ENCODE measurements at regions not wholly inside any gene's neighbourhood (a gene's known extent, or its start where the extent isn't known, plus 50 kb on each side); places are given as distances from the start of the nearest gene placed in this dataset.

DNA sequence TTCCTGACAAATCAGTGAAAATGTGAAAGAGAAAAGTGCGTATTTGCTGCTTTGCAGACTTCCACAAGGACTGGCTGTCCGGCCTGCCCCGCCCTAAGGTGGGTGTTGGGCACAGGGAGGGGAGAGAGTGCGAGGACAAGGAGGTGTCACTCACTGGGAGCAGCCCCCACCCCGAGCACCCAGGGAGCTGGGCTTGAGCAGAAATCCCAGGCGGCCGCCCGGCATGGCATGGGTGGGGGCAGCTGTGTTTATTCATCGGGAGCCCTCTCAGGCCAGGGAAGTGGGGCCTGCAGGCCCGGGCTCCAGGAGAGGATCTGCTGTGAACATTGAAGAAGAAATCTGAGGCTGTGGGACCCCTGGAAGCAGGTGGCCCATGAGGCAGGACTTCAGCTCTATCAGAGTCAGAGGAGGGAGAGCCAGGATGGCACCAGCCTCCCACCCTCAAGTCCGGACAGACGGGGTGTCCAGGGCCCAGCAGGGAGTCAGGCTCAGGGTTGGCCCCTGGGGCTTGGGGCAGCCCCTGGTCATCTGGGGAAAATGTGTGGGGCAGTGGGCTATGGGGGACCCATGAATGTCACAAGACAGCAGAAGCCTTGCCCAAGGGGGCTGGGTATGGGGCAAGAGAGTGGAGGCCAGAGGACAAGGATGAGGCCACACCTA is 164.4 kb upstream of the PPP2R2D start:
- TF ChIP-seq CTCF (conservative IDR thresholded peaks at IDR 0.05) = no peak
- Histone ChIP-seq H4K91ac (ENCODE audit: insufficient read length, low read depth, low read length) (no peak overlapping the region), H3K23ac (ENCODE audit: insufficient read length, low read depth, low read length) (no peak overlapping the region), H3K4ac (ENCODE audit: low read depth, low read length) (no peak overlapping the region), H3K56ac (ENCODE audit: insufficient read length, low read depth, low read length) (no peak overlapping the region), H3K79me1 (ENCODE audit: insufficient read depth, low read depth, low read length, poor library complexity, severe bottlenecking) (no peaks in the 10 kb centered on the region), H4K20me1 (ENCODE audit: control insufficient read depth, insufficient read depth, insufficient read length) (peaks cover 3% of the 10 kb centered on the region), H3K4me2 (ENCODE audit: insufficient read depth, insufficient read length, low read length) (no peak overlapping the region), H3K18ac (ENCODE audit: insufficient read length, low read depth, low read length) (no peak overlapping the region), H3T11ph (ENCODE audit: low read length) (no peak overlapping the region), H4K8ac (replicated peaks; ENCODE audit: insufficient read length, low read depth, low read length) (no peak overlapping the region), H3K79me2 (ENCODE audit: insufficient read depth, low read length) (no peaks in the 10 kb centered on the region), H2BK120ac (ENCODE audit: low read depth, low read length, poor library complexity, severe bottlenecking) (no peak overlapping the region), H3K27ac (ENCODE audit: insufficient read length, low read depth, low read length) (no peak overlapping the region), H2AK5ac (ENCODE audit: insufficient read length, low read length) (no peak overlapping the region), H3K9ac (ENCODE audit: extremely low read depth, insufficient read length, low read length) (no peak overlapping the region), H3K23me2 (ENCODE audit: insufficient read length, low read depth, low read length, poor library complexity, severe bottlenecking) (no peaks in the 10 kb centered on the region), H4K5ac (ENCODE audit: insufficient read length, low read depth, low read length) (no peak overlapping the region), H2BK20ac (ENCODE audit: low read depth, low read length, poor library complexity, severe bottlenecking) (no peak overlapping the region), H3K14ac (ENCODE audit: insufficient read depth, low read length) (no peak overlapping the region; the same call in 1 of the 2 replicates), H2BK12ac (ENCODE audit: insufficient read length, low read depth, low read length) (no peak overlapping the region), H2BK5ac (ENCODE audit: insufficient read length, low read length) (no peak overlapping the region), H2AFZ (ENCODE audit: low read length) (no peak overlapping the region), H2BK15ac (ENCODE audit: low read depth, low read length) (no peak overlapping the region), H3K4me1 (ENCODE audit: insufficient read depth, low read length) (no peaks in the 10 kb centered on the region), H3K9me3 (ENCODE audit: control insufficient read depth, low read depth, low read length) (peaks cover 5% of the 10 kb centered on the region), H3K27me3 (ENCODE audit: insufficient read depth, low read length) (no peaks in the 10 kb centered on the region)
- H3K4me1 Mint-ChIP-seq = peaks cover 0 to 5% of the 10 kb centered on the region in 2 experiments; a peak in 1 of 4 replicates
- no peak overlapping the region; a peak in 1 of 7 replicates for H3K27ac Mint-ChIP-seq
- H3K9me3 Mint-ChIP-seq = peaks cover 7 to 13% of the 10 kb centered on the region in 2 experiments
- no CpG with 5 or more reads among the region's 12 CpGs for WGBS (ENCODE audit: extremely low coverage, insufficient read length, low lambda C conversion rate)
- no peak overlapping the region for H3K4me3 Mint-ChIP-seq
- peaks cover 4 to 6% (median 5%) of the 10 kb centered on the region in 3 experiments; a peak in 5 of 7 replicates for H3K36me3 Mint-ChIP-seq (ENCODE audit: insufficient read depth in 1 of 3, low read depth in 3 of 3)
- H3K27me3 Mint-ChIP-seq (ENCODE audit: low read depth) = peaks cover 4% of the 10 kb centered on the region; the same call in 1 of the 2 replicates
- DNase-seq = peak; percentile 13
